ENCODE measurements at regions not wholly inside any gene's neighbourhood (a gene's known extent, or its start where the extent isn't known, plus 50 kb on each side); places are given as distances from the start of the nearest gene placed in this dataset.

GRCh38 chr1:218995091-218995665 lies 178.5 kb upstream of the LYPLAL1 start:
- no peaks in the 10 kb centered on the region for H3K27me3 Mint-ChIP-seq
- no peaks in the 10 kb centered on the region for H3K9me3 Mint-ChIP-seq
- no peak for TF ChIP-seq CTCF (conservative IDR thresholded peaks at IDR 0.05)
- no peak for DNase-seq (ENCODE audit: extremely low spot score, unreplicated experiment)
- H3K36me3 Mint-ChIP-seq, result no peaks in the 10 kb centered on the region
- no peak overlapping the region for H3K27ac Mint-ChIP-seq
- peaks cover 4% of the 10 kb centered on the region for H3K4me1 Mint-ChIP-seq (ENCODE audit: unreplicated experiment)
- no peak overlapping the region for H3K4me3 Mint-ChIP-seq

- DNase-seq (ENCODE audit: extremely low spot score, unreplicated experiment), result no peak
- H3K27ac Mint-ChIP-seq, result no peak overlapping the region
- TF ChIP-seq CTCF (conservative IDR thresholded peaks at IDR 0.05), result no peak
- no peaks in the 10 kb centered on the region for H3K36me3 Mint-ChIP-seq
- H3K4me1 Mint-ChIP-seq (ENCODE audit: unreplicated experiment), result no peaks in the 10 kb centered on the region
- no peaks in the 10 kb centered on the region for H3K27me3 Mint-ChIP-seq
- H3K4me3 Mint-ChIP-seq, result no peak overlapping the region
- H3K9me3 Mint-ChIP-seq, result no peaks in the 10 kb centered on the region
Measured at GRCh38 chr1:218996362-218996761, 177.3 kb upstream of the LYPLAL1 start.

- peaks cover 1% of the 10 kb centered on the region for H3K36me3 Mint-ChIP-seq
- no peaks in the 10 kb centered on the region for H3K4me1 Mint-ChIP-seq (ENCODE audit: unreplicated experiment)
- H3K27me3 Mint-ChIP-seq, result no peaks in the 10 kb centered on the region
- H3K9me3 Mint-ChIP-seq, result peaks cover 6% of the 10 kb centered on the region
- no peak for TF ChIP-seq CTCF (conservative IDR thresholded peaks at IDR 0.05)
- no peak overlapping the region for H3K4me3 Mint-ChIP-seq
- DNase-seq (ENCODE audit: extremely low spot score, unreplicated experiment), result no peak
- H3K27ac Mint-ChIP-seq, result no peak overlapping the region
Measured at GRCh38 chr1:219000005-219000404, 173.7 kb upstream of the LYPLAL1 start.

- H3K36me3 Mint-ChIP-seq, result peaks cover 3% of the 10 kb centered on the region
- H3K4me1 Mint-ChIP-seq (ENCODE audit: unreplicated experiment), result no peaks in the 10 kb centered on the region
- peaks cover 11% of the 10 kb centered on the region for H3K9me3 Mint-ChIP-seq
- TF ChIP-seq CTCF (conservative IDR thresholded peaks at IDR 0.05), result no peak
- no peak overlapping the region for H3K4me3 Mint-ChIP-seq
- no peak overlapping the region for H3K27ac Mint-ChIP-seq
- DNase-seq (ENCODE audit: extremely low spot score, unreplicated experiment), result no peak
- H3K27me3 Mint-ChIP-seq, result no peaks in the 10 kb centered on the region
Measured at GRCh38 chr1:219000631-219001030, 173.0 kb upstream of the LYPLAL1 start.

GRCh38 chr1:219010720-219011119 lies 163.0 kb upstream of the LYPLAL1 start:
- H3K4me3 Mint-ChIP-seq, result no peak overlapping the region
- H3K9me3 Mint-ChIP-seq, result peaks cover 2% of the 10 kb centered on the region
- H3K36me3 Mint-ChIP-seq, result no peaks in the 10 kb centered on the region
- H3K27me3 Mint-ChIP-seq, result no peaks in the 10 kb centered on the region
- H3K4me1 Mint-ChIP-seq (ENCODE audit: unreplicated experiment), result no peaks in the 10 kb centered on the region
- TF ChIP-seq CTCF (conservative IDR thresholded peaks at IDR 0.05), result no peak
- no peak overlapping the region for H3K27ac Mint-ChIP-seq
- no peak for DNase-seq (ENCODE audit: extremely low spot score, unreplicated experiment)

- Mint-ChIP-seq H3K27me3 (no peaks in the 10 kb centered on the region), H3K4me1 (ENCODE audit: unreplicated experiment) (no peaks in the 10 kb centered on the region), H3K9me3 (no peaks in the 10 kb centered on the region), H3K36me3 (peaks cover 3% of the 10 kb centered on the region), H3K27ac (no peak overlapping the region), H3K4me3 (no peak overlapping the region)
- no peak for DNase-seq (ENCODE audit: extremely low spot score, unreplicated experiment)
- TF ChIP-seq CTCF (conservative IDR thresholded peaks at IDR 0.05), result no peak
Measured at GRCh38 chr1:219020386-219020785, 153.3 kb upstream of the LYPLAL1 start.
